ENCODE measurements at regions not wholly inside any gene's neighbourhood (a gene's known extent, or its start where the extent isn't known, plus 50 kb on each side); places are given as distances from the start of the nearest gene placed in this dataset.
A peak's percentile ranks its signal among the peaks of the same experiment; 100 is the strongest.

- peak overlapping the region in 1 of 2 experiments; percentile 31; a peak in 2 of 4 replicates for H3K4me3 ChIP-seq (ENCODE audit: low read depth in 2 of 2, low read length in 2 of 2)
- intact Hi-C loops (cut with micrococcal nuclease; ENCODE audit: unreplicated experiment) = no loop called here
- in situ Hi-C loops (cut with HindIII; ENCODE audit: low pct_unique_long_range_greater_than_20kb, low sequenced_read_pairs) = no loop called here
Measured at GRCh38 chr11:29119707-29120618, 896.9 kb downstream of the KCNA4 start.

DNA sequence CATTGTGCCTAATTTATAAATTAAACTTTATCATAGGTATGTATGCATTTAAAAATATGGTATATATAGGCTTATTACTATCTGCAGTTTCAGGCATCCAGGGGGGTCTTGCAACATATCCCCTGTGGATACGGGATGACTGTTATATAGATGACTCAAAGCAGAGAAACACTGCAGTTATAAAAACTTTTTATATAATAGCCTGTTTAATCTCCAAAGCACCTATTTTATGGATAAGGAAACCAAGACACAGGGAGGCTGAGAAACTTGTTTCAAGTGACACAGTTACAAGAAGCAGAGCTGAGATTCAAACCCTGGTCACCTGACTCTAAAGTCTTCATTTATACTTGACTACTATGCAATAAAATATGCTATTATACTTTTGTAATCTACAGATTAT is 897.7 kb downstream of the KCNA4 start:
- in situ Hi-C loops (cut with HindIII; ENCODE audit: low pct_unique_long_range_greater_than_20kb, low sequenced_read_pairs) = no loop called here
- Histone ChIP-seq H3K4me1 (ENCODE audit: control insufficient read depth, insufficient read depth, low read length) (peaks cover 4% of the 10 kb centered on the region), H3K27ac (ENCODE audit: low read length) (no peak overlapping the region), H3K36me3 (ENCODE audit: control insufficient read depth, insufficient read depth, low read length) (no peaks in the 10 kb centered on the region), H3K27me3 (ENCODE audit: control insufficient read depth, insufficient read depth, low read length) (no peaks in the 10 kb centered on the region), H3K4me3 (ENCODE audit: low read depth in 2 of 2, low read length in 2 of 2) (no peak overlapping the region), H3K9me3 (ENCODE audit: control insufficient read depth, insufficient read depth, low read depth, low read length) (no peaks in the 10 kb centered on the region; the same call in 1 of the 2 replicates)
- ATAC-seq (no peak), DNase-seq (ENCODE audit: low read depth, low spot score) (no peak)
- POLR2A ChIA-PET = no interaction called here
- BruUV-seq (replicated peaks) = no TSS peak
- CTCF ChIA-PET = no interaction called here
- TF ChIP-seq POLR2AphosphoS5 (IDR thresholded peaks at IDR 0.05; ENCODE audit: low read depth, low read length) = no peak
- no peak for TF ChIP-seq SIN3A (IDR thresholded peaks at IDR 0.05; ENCODE audit: borderline replicate concordance, insufficient read depth, low read depth, low read length)
- TF ChIP-seq CTCF (IDR thresholded peaks at IDR 0.05) = no peak
- TF ChIP-seq, protein P1, sequence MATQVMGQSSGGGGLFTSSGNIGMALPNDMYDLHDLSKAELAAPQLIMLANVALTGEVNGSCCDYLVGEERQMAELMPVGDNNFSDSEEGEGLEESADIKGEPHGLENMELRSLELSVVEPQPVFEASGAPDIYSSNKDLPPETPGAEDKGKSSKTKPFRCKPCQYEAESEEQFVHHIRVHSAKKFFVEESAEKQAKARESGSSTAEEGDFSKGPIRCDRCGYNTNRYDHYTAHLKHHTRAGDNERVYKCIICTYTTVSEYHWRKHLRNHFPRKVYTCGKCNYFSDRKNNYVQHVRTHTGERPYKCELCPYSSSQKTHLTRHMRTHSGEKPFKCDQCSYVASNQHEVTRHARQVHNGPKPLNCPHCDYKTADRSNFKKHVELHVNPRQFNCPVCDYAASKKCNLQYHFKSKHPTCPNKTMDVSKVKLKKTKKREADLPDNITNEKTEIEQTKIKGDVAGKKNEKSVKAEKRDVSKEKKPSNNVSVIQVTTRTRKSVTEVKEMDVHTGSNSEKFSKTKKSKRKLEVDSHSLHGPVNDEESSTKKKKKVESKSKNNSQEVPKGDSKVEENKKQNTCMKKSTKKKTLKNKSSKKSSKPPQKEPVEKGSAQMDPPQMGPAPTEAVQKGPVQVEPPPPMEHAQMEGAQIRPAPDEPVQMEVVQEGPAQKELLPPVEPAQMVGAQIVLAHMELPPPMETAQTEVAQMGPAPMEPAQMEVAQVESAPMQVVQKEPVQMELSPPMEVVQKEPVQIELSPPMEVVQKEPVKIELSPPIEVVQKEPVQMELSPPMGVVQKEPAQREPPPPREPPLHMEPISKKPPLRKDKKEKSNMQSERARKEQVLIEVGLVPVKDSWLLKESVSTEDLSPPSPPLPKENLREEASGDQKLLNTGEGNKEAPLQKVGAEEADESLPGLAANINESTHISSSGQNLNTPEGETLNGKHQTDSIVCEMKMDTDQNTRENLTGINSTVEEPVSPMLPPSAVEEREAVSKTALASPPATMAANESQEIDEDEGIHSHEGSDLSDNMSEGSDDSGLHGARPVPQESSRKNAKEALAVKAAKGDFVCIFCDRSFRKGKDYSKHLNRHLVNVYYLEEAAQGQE (IDR thresholded peaks at IDR 0.05; ENCODE audit: insufficient read depth in 1 of 2, low read depth in 2 of 2, low read length in 1 of 2) = no peak
- no peak for TF ChIP-seq TCF7L2 (IDR thresholded peaks at IDR 0.05; ENCODE audit: low read depth, low read length)
- intact Hi-C loops (cut with micrococcal nuclease; ENCODE audit: unreplicated experiment) = no loop called here

More at GRCh38 chr11:29119707-29120618, 896.9 kb downstream of the KCNA4 start:
- peaks cover 4% of the 10 kb centered on the region for H3K4me1 ChIP-seq (ENCODE audit: control insufficient read depth, insufficient read depth, low read length)
- no TSS peak for BruUV-seq (replicated peaks)
- no peaks in the 10 kb centered on the region; the same call in 1 of the 2 replicates for H3K9me3 ChIP-seq (ENCODE audit: control insufficient read depth, insufficient read depth, low read depth, low read length)
- H3K27ac ChIP-seq (ENCODE audit: low read length) = 0 out of 2 replicates have a peak overlapping the region, but pooled peaks have one; percentile 2
- DNase-seq (ENCODE audit: low read depth, low spot score) (peak; percentile 71), ATAC-seq (peak; percentile 92)
- no peaks in the 10 kb centered on the region for H3K27me3 ChIP-seq (ENCODE audit: control insufficient read depth, insufficient read depth, low read length)
- H3K36me3 ChIP-seq (ENCODE audit: control insufficient read depth, insufficient read depth, low read length) = no peaks in the 10 kb centered on the region
- no peak for TF ChIP-seq TCF7L2 (IDR thresholded peaks at IDR 0.05; ENCODE audit: low read depth, low read length)
- TF ChIP-seq SIN3A (IDR thresholded peaks at IDR 0.05; ENCODE audit: borderline replicate concordance, insufficient read depth, low read depth, low read length) = no peak
- TF ChIP-seq, protein P1 (IDR thresholded peaks at IDR 0.05; ENCODE audit: insufficient read depth in 1 of 2, low read depth in 2 of 2, low read length in 1 of 2) = no peak
- no peak for TF ChIP-seq CTCF (IDR thresholded peaks at IDR 0.05)
- no peak for TF ChIP-seq POLR2AphosphoS5 (IDR thresholded peaks at IDR 0.05; ENCODE audit: low read depth, low read length)
- CTCF ChIA-PET = no interaction called here
- POLR2A ChIA-PET = no interaction called here
